GM12872 (cell line): ENCODE measurements at regions not wholly inside any gene's neighbourhood (a gene's known extent, or its start where the extent isn't known, plus 50 kb on each side); places are given as distances from the start of the nearest gene placed in this dataset.

Experiments used
- TF ChIP-seq, protein P1 (sequence below): IDR thresholded peaks from 3 replicates; pipeline ENCODE4 v1.5.1; 2011; ENCODE audit warnings: low read depth, mild to moderate bottlenecking, low read length, moderate library complexity; ENCODE audit not compliant: insufficient read depth

- TF ChIP-seq, protein P1, sequence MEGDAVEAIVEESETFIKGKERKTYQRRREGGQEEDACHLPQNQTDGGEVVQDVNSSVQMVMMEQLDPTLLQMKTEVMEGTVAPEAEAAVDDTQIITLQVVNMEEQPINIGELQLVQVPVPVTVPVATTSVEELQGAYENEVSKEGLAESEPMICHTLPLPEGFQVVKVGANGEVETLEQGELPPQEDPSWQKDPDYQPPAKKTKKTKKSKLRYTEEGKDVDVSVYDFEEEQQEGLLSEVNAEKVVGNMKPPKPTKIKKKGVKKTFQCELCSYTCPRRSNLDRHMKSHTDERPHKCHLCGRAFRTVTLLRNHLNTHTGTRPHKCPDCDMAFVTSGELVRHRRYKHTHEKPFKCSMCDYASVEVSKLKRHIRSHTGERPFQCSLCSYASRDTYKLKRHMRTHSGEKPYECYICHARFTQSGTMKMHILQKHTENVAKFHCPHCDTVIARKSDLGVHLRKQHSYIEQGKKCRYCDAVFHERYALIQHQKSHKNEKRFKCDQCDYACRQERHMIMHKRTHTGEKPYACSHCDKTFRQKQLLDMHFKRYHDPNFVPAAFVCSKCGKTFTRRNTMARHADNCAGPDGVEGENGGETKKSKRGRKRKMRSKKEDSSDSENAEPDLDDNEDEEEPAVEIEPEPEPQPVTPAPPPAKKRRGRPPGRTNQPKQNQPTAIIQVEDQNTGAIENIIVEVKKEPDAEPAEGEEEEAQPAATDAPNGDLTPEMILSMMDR: no peak
Observed at GRCh38 chr17:63262751-63263476, 183.2 kb downstream of the CYB561 start.

- TF ChIP-seq, protein P1: no peak
Observed at GRCh38 chr17:63265526-63265925, 180.6 kb downstream of the CYB561 start.

DNA sequence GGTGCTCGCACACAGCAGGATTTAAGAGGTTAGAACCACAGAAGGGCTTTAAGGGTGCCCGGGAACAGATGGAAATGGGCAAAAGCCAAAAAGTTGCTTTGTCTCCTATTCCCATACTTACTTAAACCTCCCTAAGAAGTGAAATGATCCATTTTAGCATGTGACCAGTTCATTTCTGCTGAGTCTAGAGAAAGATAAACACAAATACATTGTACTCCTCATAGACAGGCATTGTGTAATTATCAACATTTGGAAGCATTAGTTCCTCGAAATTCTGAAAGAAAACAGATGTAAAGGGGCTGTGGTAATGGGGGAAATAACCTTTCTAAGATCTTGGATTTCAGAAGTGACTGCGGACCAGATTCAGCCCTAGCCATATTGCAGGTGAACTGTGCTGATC, 178.3 kb downstream of the CYB561 start:
- TF ChIP-seq, protein P1: no peak

DNA sequence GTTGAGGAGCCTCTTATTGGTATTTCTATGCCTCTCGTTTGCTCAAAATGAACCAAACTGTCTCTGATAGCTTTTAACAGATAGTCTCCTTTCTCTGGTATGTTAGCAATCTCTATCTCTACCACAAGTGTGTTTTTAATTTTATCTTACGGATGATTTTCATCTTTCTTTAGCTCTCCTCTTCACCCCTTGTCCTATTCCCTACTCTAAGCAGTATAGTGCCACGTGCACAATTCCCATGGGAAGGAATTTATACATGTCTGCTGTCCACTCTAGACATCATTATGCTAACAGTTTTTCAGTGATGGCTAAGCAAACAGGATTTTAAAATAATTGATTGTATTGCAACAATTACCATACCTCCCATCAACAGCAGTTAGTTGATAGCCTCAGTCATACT, 177.3 kb downstream of the CYB561 start:
- TF ChIP-seq, protein P1: no peak

GRCh38 chr17:63270610-63271009, 175.5 kb downstream of the CYB561 start:
- TF ChIP-seq, protein P1: no peak

GRCh38 chr17:63274146-63274545, 172.0 kb downstream of the CYB561 start:
- TF ChIP-seq, protein P1: no peak

DNA sequence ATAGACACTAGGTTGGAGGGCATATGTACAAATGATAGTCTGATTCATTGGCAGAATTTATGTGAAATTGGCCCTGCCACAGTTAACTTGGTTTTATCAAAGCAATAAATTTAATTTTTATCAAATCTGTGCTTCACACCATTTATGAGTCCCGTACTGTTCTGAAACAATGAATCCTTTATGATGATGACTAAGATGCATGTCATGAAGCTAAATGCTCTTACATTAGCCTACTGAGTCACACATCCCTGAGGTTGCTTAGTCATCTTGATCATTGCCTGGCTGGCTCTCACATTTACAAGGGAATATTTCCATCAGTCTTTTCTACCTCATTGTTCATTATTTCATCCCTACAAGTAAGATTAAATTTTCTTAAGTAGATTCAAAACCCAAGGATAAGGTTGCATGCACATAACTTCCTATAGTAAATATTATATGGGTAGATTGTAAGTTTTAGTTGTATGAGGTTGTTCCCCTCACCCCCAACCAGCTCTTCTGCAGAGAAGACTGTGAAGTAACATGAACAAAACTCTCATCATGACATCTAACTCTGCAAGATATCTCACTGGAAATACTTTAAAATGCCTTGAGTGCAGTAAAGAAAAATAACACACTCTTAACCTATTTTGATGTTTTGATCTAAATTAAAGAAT, 170.7 kb downstream of the CYB561 start:
- TF ChIP-seq, protein P1: no peak
